G401 (cell line): ENCODE measurements at regions not wholly inside any gene's neighbourhood (a gene's known extent, or its start where the extent isn't known, plus 50 kb on each side); places are given as distances from the start of the nearest gene placed in this dataset.

ENCODE experiments used
- DNase-seq: peaks from one replicate; pipeline ENCODE4 v3.0.0-alpha.2; 2015; ENCODE audit warnings: low spot score
- in situ Hi-C: cut with HindIII; loops from 2 replicates; pipeline ENCODE4 v1.10.0; 2016; ENCODE audit warnings: low sequenced_read_pairs, mixed read lengths

DNA sequence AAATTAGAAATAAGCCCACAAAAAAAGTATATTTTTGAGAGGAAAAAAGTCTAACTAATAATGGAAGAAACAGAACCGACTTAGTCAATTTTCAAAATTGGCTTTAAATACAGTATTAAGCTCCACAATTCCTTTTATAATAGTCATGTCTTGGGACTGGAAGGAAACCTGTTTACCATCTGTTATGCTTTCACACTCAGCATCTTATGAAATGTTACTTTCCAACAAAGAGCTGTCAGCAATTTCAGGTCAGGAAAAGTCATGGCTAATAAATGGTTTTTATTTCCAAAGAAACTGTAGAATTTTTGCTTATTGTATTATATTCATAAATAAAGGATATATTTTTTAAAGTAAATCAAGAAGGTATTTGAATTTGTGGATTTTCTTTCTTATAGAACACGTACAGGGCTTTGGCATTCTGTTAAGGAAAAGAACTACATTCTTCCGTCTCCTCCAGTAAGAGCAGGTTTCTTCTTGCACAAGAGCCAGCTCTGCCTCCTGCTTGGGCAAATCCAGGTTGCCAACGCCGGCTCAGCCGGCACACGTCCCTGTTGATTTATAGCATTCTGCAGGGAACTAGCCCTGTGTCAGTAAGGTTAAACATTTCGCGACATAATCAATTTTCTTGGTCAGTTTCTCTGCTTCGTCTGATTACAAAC, 52.9 kb upstream of the GPR12 start:
- in situ Hi-C loops = no loop called here

DNA sequence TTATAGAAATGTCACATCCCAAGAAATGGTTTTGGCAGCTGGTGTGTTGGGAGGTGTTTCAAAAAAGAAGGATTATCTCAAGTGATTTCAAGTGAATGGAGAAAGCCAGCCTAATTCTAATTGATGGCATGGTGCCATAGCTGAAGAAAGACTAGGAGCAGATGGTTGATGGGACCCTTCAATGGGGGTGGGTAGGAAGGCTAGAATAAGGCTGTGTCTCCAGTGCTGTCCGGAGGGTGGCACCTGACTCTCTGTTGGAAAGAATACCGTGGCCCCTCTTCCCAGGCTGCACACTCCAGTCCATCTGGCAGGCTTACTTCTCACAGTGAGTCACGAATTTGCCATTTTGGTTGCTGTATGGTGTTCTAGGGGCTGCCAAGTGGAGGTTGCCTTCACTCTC, 51.0 kb upstream of the GPR12 start:
- peak; percentile 10 for DNase-seq
- in situ Hi-C loops = no loop called here

More for the DNA sequence above, 52.9 kb upstream of the GPR12 start:
- DNase-seq = peak; percentile 59
